ENCODE measurements at regions not wholly inside any gene's neighbourhood (a gene's known extent, or its start where the extent isn't known, plus 50 kb on each side); places are given as distances from the start of the nearest gene placed in this dataset.
"Not testable (repeated sequence)": the region's sequence is repeated elsewhere in the genome, so short reads cannot be mapped to it uniquely, and the experiment has no call there.

DNA sequence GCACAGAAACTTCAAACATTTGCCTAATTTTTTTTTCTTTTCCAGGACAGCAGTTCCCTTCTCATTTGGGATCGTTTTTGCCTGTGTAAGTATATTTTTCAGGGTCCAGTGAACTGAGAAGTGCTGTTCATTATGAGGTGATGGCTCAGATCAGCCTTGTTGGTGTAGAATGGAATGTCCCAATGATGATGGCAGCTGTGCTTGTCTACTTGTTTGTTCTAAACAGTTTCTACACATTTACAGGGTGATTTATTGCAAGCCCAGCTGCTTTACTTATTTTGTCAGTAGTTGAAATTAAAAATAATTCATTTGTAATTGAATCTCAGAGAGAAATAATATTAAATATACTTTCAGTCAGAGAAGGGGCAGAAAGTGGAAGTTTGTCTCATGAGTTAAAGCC, 337.6 kb upstream of the SEMA6A start:
- DNase-seq: no peak

DNA sequence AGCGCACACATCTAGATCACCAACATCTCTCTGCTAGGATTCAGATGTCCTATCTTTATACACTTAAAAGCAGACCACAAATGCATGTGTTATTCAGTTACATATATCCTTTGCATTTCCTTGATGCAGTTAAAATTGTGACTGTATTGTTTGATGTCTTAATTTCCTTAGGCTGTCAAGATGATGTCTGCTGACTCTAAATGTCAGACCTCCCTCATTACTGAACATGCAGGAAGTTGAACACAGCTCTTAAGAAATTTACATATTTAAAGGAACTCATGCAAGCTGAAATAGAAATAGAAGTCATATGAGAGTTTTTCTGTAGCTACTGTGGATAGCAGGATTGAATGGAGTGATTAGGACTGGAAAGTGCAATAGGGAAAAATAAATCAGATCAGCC, 336.5 kb upstream of the SEMA6A start:
- DNase-seq: no peak

GRCh38 chr5:116908537-116908936, 333.9 kb upstream of the SEMA6A start:
- no peak for DNase-seq

DNA sequence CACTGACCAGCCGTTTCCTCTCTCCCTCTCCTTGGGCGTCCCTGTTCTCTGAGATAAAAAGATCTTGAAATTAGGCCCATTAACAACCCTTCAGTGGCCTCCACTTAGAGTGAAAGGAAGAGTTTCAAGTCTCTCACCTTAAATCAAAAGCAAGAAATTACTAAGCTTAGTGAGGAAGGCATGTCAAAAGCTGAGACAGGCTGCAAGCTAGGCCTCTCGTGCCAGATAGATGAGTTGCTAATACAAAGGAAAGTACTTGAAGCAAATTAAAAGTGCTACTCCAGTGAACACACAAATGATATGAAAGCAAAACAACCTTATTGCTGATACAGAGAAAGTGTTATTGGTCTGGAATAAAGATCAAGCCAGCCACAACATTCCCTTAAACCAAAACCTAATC, 331.3 kb upstream of the SEMA6A start:
- DNase-seq: no peak

DNA sequence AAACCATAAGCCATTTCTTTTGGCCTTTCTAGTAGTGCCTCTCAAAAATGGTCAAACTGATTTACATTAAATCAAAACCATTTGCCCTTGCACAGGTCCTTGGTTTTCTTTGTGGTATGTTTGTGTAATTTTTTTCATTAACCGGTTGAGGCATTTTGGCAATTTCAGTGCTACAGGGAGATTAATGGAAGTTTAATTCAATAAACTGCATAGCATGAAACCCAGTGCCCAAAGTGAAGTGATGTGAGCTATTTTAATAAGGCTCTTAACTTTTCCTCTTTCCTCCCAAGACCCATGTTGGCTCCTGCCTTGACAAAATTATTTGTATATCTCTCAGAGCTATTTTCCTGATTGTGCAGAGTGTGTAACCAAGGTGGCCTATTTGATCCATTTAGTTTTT, 326.2 kb upstream of the SEMA6A start:
- DNase-seq: no peak

GRCh38 chr5:116898917-116899316, 324.3 kb upstream of the SEMA6A start:
- DNase-seq: no peak

DNA sequence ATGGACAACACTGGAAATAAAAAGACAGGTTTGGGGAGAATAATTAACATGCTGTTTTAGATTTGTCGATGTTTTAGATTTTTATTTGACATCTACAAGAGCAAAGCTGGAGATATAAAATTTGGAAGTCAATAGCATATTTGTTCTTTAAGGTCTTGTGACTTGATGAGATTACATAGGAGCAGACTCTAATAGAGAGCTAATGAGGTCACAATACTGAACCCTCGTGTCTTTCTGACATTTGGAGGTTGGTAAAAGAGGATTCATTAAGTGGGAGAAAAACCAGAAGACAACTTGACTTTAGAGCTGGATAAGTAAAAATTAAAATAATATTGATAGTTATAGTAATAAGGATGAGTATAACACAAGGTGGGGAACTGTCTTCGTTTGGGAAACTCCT, 322.7 kb upstream of the SEMA6A start:
- DNase-seq: no peak

GRCh38 chr5:116896001-116896400, 321.4 kb upstream of the SEMA6A start:
- DNase-seq: no peak

GRCh38 chr5:116892993-116893392, 318.4 kb upstream of the SEMA6A start:
- DNase-seq: no peak

DNA sequence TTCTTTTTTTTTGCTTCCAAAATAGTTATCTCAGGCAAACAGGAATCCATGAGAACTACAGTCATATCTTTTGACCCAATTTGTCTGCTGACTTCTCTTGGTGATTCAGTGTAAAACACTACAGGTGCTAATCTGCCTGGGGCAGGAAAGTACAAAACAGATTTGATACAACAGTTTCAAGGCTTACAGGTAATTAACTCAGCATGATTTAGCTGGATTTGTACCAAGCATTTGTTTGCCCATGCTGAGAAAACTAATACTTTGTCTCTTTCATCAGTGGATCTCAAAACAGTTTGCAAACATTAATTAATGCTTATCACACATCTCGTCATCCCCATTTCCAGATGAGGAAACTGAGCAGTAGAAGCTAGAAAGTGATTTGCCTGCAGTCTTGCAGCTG, 312.5 kb upstream of the SEMA6A start:
- DNase-seq: no peak

DNA sequence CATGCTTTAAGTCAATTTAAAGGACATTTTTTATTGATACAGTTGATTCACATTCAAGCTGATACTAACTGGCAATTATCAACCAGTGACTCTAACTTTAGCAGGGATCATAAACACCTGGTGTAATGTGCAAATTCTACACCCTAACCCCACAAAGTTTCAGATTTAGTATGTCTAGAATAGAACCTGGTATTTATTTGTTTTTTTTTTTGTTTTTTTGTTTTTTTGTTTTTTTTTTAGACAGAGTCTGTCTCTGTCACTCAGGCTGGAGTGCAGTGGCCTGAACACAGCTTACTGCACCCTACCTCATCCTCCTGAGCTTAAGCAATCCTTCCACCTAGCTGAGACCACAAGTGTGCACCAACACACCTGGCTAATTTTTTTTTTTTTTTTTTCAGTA, 311.2 kb upstream of the SEMA6A start:
- no peak for DNase-seq

GRCh38 chr5:116883875-116884274, 309.3 kb upstream of the SEMA6A start:
- DNase-seq: no peak

- DNase-seq: no peak
Observed at GRCh38 chr5:116881921-116882531, 307.4 kb upstream of the SEMA6A start.

DNA sequence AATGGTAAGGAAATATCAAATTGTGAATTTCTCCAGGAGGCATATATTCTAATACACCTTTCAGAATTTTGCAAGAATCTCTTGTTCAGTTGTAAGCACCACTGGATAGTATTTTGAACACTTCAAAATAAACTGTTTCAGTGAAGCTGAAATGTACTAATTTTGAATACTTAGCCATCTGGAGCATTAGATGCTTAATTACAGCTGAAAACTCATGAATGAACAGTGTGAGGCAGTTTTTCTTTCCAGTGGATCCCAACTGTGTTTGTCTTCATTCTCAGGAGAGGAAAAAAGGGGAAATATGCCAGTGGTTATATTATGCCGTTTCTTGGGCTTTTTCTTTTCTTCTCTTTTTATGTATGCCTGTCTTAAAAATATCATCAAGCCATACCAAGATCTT, 306.0 kb upstream of the SEMA6A start:
- no peak for DNase-seq

GRCh38 chr5:116880150-116880549, 305.5 kb upstream of the SEMA6A start:
- no peak for DNase-seq

GRCh38 chr5:116876240-116876840, 301.7 kb upstream of the SEMA6A start:
- no peak for DNase-seq

DNA sequence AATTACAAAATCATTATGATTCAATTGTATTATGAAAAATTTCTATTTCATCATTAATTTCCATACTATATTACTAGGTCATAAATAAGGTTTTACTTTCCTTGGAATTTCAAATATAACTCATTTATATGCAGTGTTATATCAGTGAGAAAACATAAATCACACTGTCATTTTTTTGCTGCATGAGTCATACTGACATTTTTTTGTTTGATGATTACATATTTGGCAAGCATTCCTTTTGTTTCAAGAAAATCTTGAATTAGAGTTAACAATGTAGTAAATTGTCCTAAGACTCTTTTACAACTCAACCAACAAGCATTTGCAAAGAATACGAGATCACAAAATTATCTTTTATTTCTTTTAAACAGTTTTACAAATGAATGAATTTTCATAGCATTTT, 298.4 kb upstream of the SEMA6A start:
- no peak for DNase-seq

GRCh38 chr5:116872486-116872885, 297.9 kb upstream of the SEMA6A start:
- no peak for DNase-seq

- not testable (repeated sequence) for DNase-seq
Observed at GRCh38 chr5:116867825-116868224, 293.2 kb upstream of the SEMA6A start.

GRCh38 chr5:116865651-116866050, 291.0 kb upstream of the SEMA6A start:
- DNase-seq: no peak

DNA sequence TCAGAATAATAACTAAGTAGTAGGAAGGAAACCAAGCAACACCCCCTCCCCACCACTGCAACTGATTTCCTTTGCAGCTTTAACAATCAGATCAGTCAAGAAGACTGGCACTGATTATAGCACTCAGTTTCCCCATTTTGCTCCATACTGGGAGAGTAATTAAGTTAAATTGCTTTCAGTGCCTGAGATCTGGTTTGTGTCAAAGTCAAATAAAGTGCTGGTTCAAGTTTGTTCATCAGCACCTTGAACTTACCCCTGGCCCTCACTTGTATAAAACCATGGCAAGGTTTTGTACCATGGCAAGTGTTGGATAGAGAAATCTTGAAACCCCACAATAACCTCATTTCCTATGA, 290.2 kb upstream of the SEMA6A start:
- no peak for DNase-seq

DNA sequence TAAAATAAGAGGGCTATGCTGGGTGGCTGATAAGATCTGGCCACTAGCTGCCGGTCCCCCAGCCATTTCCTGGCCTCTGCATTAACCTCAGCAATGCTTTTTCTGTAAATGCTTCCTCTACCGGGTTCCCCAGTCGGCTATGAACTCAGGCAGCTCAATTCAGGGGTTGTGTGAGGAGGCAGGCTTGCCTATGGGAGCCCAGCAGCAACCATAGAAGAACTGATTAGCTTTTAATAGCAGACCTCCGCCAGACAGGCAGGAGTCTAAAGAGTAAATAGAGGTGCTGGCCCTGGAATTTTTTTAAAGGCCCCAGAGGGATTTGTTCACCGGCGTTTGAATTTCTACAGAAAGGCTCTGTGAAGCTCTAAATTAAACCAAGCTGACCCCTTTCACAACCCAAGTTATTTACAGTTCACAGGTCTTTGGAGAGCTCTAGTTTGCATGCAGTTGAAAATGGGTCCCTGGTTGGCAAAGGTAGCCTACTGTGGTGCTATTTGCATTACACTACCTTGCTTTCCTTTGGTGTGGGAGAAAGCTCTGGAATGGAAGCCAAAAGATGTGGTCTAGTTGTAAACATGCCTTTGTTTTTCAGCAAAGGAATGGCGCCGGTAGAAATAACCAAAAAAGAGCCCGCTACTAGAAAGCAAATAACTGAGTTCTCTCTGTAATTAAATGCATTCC, 289.7 kb upstream of the SEMA6A start:
- DNase-seq: no peak

- DNase-seq: no peak
Observed at GRCh38 chr5:116862632-116863455, 288.2 kb upstream of the SEMA6A start.

DNA sequence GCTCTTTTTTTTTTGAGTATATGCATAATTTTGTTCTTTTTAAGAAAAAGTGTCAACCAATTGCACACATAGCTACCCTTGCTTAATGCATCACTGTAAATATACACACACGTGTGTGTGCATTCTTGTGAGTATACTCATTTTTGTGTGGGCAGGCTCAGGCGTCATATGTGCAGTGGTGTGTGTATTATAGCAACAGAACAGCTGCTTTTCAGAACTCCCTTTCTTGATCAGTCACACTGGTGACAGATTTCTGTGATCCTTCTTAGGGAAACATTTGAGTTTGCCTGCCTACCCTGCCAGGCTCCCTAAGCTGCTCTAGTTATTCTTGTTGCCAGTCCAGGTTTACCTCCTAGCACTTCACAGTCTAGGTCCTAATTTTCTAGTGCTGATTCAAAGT, 287.0 kb upstream of the SEMA6A start:
- no peak for DNase-seq

Measured in CD4-positive, alpha-beta T cell treated with Interleukin-21 for 1 hour (primary cell).